Smooth muscle cell of the brain vasculature (primary cell): ENCODE measurements at regions not wholly inside any gene's neighbourhood (a gene's known extent, or its start where the extent isn't known, plus 50 kb on each side); places are given as distances from the start of the nearest gene placed in this dataset.
"Not testable (repeated sequence)": the region's sequence is repeated elsewhere in the genome, so short reads cannot be mapped to it uniquely, and the experiment has no call there.

Source experiments
- DNase-seq: peaks from one replicate; pipeline ENCODE4 v3.0.0-alpha.2; 2012; ENCODE audit warnings: low read depth, low spot score

DNA sequence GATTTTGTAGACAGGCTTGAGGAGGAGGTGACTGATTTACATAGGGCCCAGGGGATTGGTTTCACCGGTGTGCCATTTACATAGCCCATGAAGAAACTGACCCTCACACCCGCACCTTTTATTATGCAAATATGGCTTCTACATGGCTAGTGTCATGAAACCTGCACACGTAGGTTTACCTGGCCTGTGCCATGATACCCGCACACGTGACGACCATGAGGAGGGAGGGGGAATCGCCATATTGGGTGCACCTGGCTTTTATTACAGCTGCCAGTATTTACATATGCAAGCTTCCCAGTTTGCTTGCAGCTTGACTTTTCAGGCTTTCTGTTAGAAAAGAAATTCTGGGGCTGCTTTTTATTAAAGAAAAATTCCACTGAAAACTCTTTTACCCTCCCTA is 359.7 kb downstream of the ADAM29 start:
- DNase-seq = no peak

GRCh38 chr4:175280153-175280552 is 362.0 kb downstream of the ADAM29 start:
- DNase-seq = no peak

- no peak for DNase-seq
Measured at GRCh38 chr4:175281894-175282293, 363.7 kb downstream of the ADAM29 start.

DNA sequence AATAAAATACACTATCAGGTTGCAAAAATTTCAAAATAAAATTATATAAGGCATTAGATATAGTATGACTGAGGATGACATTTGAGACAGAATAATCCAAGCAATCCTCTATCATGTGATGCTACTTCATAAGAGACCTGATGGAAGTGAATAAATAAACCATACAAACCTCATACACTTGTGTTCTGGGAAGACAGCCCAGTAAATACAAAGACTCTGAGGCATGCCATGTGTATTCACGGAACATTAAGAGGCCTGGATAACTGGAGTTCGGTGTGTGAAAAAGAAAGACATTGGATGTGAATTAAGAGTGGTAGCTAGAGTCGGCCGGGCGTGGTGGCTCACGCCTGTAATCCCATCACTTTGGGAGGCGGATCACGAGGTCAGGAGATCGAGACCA is 364.2 kb downstream of the ADAM29 start:
- no peak for DNase-seq

GRCh38 chr4:175290401-175290800 is 372.2 kb downstream of the ADAM29 start:
- DNase-seq = no peak

- DNase-seq = no peak
Measured at GRCh38 chr4:175297965-175298565, 379.9 kb downstream of the ADAM29 start.

DNA sequence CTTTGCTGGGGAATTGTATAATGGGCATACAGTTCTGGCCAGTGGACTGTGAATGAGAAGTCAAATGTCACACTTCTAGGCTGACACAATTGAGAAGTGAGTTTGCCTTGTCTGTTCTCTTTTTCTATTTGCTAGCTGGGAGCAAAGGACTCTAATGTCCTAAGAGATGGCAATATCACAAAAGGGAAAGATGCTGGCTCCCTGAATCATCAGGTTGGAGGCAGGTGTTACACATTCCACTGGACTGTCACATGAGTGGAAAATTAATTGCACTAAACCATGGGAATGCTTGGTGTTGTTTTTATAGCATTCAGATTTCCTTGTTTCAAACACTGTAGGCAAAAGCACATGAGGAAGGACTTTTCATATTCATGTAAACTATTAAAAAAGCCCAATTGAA is 388.3 kb downstream of the ADAM29 start:
- DNase-seq = no peak

DNA sequence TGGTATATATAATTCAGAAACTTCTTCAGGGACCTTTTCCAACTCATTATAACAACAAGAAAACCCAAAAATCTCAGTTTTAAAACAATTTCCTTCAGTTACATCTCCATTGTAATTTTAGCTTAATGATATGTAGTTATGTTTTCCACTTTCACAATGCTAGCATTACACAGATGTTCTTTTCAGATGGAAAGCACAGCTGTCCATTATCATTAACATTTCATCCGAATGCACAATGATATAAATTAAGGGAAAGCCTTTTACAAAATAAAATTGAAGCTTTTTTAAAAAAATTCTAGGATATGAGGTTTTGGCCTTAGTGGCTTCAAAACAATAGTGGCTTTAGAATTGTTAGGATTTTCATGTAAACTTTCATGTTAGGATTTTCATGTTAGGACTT is 389.2 kb downstream of the ADAM29 start:
- no peak for DNase-seq

GRCh38 chr4:175308236-175308635 is 390.1 kb downstream of the ADAM29 start:
- no peak for DNase-seq

DNA sequence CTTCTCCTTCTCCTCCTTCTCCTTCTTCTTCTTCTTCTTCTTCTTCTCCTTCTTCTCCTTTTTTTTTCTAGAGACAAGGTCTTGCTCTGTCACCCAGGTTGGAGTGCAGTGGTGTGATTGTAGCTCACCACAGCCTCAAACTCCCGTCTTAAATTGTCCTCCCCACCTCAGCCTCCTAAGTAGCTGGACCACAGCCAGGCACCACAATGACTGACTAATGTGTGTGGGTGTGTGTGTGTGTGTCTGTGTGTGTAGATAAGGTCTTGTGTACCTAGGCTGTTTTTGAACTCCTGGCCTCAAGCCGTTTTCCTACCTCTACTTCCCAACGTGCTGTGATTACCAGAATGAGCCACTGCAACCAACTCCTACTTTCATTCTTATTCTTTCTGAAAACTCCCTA is 390.9 kb downstream of the ADAM29 start:
- no peak for DNase-seq

GRCh38 chr4:175325230-175325629 is 407.1 kb downstream of the ADAM29 start:
- DNase-seq = no peak

DNA sequence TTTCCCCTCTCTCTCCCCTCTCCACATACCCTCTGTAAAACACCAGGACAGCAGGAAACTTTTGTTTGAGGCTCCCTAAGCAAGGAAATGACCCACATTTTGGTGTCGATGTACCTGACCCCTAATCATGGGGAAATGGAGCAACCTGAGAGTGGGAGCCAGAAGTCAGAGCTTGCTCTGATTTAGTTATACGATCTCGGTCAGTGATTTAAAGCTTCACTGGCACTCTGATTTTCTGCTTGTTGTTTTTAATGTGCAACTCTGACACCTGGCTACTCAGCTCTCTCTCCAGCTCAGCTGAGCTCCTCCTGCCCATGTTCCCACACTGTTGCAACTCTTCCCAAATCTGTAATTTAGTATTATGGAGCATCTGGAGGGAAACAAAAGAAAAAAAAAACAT is 408.6 kb downstream of the ADAM29 start:
- no peak for DNase-seq

- DNase-seq = no peak
Measured at GRCh38 chr4:175330236-175330635, 412.1 kb downstream of the ADAM29 start.

DNA sequence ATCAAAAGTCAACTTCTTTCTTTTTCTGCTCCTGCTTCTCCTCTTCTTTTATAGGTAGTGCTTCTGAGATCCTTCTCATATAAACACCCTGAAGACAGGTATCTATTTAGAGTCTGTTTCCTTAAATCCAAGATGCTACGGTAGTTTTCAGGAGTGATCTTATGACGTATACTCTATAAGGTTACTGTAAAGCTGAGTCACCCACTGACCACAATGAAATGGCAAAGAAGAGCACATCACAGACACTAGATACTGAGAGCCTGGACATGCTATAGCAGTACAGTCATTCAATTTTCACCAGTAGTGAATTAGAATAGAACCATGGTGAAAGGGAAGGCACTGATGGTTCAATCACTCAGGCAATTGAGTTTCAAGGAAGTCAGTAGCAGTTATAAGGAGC is 412.5 kb downstream of the ADAM29 start:
- no peak for DNase-seq

DNA sequence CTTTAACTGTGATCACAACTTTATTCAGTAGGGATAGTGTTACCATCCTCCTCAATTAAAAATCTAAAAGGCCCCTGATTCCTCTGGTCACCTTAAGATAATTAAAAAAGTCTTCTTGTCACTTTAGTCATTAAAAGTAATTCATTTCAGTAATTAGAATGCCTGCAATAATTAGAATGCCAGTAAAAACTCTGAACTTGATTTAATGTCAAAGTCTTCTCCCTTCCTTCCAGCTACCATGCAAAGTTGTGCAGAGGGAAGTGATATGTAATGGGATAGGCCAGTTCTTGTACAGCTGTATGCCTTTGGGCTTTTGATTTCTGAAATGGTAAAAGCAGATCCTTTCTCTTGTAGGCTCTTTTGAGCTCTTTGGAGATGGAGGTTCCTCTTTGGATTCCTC is 417.2 kb downstream of the ADAM29 start:
- DNase-seq = no peak

- not testable (repeated sequence) for DNase-seq
Measured at GRCh38 chr4:175336570-175336969, 418.4 kb downstream of the ADAM29 start.

DNA sequence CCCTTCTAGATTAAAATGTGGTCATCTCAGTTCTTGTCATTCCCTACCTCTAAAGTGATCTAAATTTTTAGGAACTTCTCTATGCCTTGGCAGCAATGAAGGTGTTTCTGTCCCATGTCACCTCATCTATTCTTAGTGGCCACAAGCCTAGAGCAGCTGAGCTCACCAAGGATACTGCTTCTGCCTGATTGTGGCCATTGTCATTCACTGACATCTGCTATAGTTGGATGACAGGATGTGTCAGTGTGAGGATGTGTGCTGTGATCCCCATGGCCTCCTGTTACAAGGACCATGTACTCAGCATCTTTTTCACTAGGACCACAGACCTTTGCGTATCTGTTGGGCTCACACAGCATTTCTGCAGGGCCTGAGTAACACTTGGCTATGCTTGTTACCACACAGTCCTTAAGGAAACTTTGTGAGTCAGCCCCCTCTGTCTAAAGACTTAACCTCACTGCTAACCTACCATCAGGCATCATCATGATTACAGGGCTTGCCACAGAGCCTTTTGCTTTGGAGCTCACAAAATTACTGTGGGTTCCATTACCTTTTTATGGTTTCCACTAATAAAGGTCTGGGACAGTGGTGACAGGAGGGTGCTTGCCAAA is 421.0 kb downstream of the ADAM29 start:
- no peak for DNase-seq

- no peak for DNase-seq
Measured at GRCh38 chr4:175341203-175341755, 423.1 kb downstream of the ADAM29 start.

- no peak for DNase-seq
Measured at GRCh38 chr4:175346376-175346775, 428.2 kb downstream of the ADAM29 start.

- DNase-seq = no peak
Measured at GRCh38 chr4:175350246-175350645, 432.1 kb downstream of the ADAM29 start.

DNA sequence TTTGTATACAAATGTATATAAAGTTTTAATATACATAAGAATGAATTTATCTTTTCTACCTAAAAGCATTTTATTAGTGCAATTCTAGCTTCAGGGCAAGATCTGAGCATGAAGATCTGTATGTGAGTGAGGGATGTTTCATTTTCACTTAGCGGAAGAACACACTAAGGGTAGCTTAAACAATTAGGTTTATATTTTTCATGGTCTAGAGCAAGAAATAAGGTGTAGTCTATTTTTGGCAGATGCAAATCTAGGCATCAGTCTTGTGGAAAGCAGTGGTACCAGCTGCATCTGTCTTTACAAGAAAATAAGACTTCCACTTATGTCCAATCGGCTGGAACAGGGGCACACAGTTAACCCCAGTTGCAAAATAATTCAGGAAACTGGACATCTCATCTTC is 433.3 kb downstream of the ADAM29 start:
- no peak for DNase-seq

DNA sequence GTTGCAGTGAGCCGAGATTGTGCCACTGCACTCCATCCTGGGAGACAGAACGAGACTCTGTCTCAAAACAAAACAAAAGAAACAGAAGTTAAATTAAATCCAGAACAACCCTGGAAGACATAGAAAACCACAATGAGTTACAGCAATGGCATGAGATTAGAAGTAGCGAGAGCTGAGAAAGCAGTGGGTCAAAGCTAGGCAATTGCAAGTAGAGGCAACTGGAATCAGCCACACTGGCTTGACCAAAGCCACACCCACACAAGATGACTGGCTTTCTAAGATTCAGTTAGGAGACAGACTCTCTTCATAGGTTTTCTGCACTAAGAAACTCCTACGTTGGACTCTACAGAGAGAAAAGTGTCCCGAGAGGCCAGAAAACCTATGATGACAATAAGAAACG is 443.0 kb downstream of the GPM6A start:
- DNase-seq = no peak

- no peak for DNase-seq
Measured at GRCh38 chr4:175371091-175371490, 441.0 kb downstream of the GPM6A start.

- DNase-seq = no peak
Measured at GRCh38 chr4:175373031-175373430, 439.0 kb downstream of the GPM6A start.
